GM13977 (cell line): ENCODE measurements at regions not wholly inside any gene's neighbourhood (a gene's known extent, or its start where the extent isn't known, plus 50 kb on each side); places are given as distances from the start of the nearest gene placed in this dataset.

Experiments used
- DNase-seq: peaks from one replicate; pipeline ENCODE4 v3.0.0; 2012; ENCODE audit warnings: low spot score
- CTCF ChIP-seq: IDR thresholded peaks from 2 replicates; pipeline ENCODE4 v1.5.1; 2012; ENCODE audit warnings: mild to moderate bottlenecking, control low read depth; ENCODE audit not compliant: insufficient read depth; ENCODE audit errors: extremely low read depth, missing control alignments
- in situ Hi-C: fragments of 300-500 bp; cut with MboI; formaldehyde crosslinking; loops from one replicate; pipeline ENCODE4 v1.12.0; 2022; ENCODE audit warnings: low sequenced_read_pairs, low pct_unique_long_range_greater_than_20kb, mixed read lengths, inconsistent platforms; ENCODE audit not compliant: unreplicated experiment

- DNase-seq: no peak
- TF ChIP-seq CTCF: no peak
- in situ Hi-C loops: no loop called here
These were observed 220.3 kb upstream of the NFIA start for GRCh38 chr1:60861961-60862567.

- no peak for TF ChIP-seq CTCF
- DNase-seq: no peak
- in situ Hi-C loops: no loop called here
These were observed 223.2 kb upstream of the NFIA start for GRCh38 chr1:60859111-60859510.

GRCh38 chr1:60857851-60858250, 224.5 kb upstream of the NFIA start:
- no peak for TF ChIP-seq CTCF
- in situ Hi-C loops: no loop called here
- no peak for DNase-seq

- TF ChIP-seq CTCF: no peak
- in situ Hi-C loops: no loop called here
- DNase-seq: no peak
These were observed 232.3 kb upstream of the NFIA start for GRCh38 chr1:60850084-60850483.

- no peak for TF ChIP-seq CTCF
- in situ Hi-C loops: no loop called here
- no peak for DNase-seq
These were observed 233.0 kb upstream of the NFIA start for GRCh38 chr1:60849401-60849800.

GRCh38 chr1:60848583-60849188, 233.7 kb upstream of the NFIA start:
- DNase-seq: no peak
- TF ChIP-seq CTCF: peak; percentile 40
- in situ Hi-C loops: no loop called here
